HG02798 (cell line): ENCODE measurements at regions not wholly inside any gene's neighbourhood (a gene's known extent, or its start where the extent isn't known, plus 50 kb on each side); places are given as distances from the start of the nearest gene placed in this dataset.

Source experiments
- ATAC-seq: cut with Tn5 transposase; IDR thresholded peaks from one replicate; pipeline ENCODE4 v1.9.1; 2021; ENCODE audit warnings: mild to moderate bottlenecking; ENCODE audit not compliant: unreplicated experiment, poor library complexity

DNA sequence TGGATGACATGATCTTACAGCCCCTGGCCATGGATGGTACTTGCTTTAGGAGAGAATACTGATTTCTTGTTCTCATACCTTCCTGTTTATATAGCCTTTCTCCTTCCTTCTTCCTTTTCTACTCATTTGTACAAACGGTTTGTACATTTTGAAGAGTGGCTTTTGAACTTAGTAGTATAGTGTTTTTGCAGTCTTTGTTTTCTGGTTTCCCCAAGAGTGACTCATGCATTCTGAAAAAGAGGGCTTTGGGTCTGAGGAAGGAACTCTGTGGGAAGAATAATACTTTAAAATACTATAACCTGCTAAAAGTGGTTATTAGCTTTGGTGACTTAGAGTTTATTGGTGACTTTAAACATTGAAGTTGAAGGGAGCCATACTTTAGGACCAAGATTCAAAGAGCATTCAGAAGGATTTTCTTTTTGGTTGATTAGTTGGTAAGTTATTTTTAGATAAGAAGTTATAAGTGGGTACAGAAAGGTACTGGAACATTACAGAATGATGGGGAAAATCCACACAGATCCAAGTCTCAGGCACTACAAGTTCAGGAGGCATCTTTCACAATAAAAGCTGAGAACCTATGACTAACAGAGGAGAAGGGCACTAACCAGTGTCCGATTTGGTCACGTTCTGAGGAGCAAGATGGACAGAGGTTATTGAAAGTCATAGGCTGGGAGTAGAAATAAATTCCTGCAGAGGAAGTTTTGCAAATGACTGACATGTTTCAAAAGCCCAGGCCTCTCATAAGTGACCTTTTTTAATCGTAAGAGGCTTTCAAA is 369.6 kb upstream of the AZI2 start:
- no peak for ATAC-seq

DNA sequence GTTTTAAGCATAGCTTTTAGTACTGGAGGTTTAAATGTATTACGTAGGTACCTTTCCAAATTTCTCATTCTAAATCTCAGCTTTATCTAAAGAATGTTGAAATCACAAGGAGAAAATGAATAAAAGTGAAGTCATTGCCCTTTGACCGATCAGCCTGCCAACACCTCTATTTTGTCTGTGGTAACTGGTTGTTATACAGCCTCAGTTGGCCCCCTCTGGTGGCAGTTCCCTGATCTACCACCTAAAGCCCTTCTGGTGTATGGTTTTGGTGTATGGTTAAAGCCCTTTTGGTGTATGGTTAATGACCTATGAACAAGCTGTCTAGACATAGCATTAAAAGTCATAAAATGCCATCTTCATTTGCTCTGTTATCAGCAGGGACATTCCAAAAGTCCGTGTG is 378.2 kb upstream of the AZI2 start:
- ATAC-seq: peak; percentile 78

GRCh38 chr3:28727307-28727706 is 378.7 kb upstream of the AZI2 start:
- ATAC-seq: no peak

DNA sequence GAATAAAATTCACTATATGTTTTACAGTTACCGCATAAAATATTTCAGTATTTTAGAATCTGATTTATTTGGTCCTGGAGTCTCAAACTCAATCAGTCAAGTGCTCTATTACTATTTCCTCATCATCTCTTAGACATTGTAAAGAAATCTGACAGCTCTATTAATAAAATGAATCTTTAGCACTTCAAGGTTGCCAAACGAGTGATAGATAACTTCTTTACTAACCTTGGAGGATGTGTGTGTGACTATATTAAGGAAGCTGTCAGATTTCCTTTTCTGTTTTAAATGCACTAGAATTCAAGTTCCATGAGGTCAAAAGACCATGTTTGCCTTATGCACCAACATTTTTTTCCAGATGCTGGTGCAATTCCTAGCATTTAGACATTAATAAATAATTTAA is 389.8 kb upstream of the AZI2 start:
- ATAC-seq: no peak

DNA sequence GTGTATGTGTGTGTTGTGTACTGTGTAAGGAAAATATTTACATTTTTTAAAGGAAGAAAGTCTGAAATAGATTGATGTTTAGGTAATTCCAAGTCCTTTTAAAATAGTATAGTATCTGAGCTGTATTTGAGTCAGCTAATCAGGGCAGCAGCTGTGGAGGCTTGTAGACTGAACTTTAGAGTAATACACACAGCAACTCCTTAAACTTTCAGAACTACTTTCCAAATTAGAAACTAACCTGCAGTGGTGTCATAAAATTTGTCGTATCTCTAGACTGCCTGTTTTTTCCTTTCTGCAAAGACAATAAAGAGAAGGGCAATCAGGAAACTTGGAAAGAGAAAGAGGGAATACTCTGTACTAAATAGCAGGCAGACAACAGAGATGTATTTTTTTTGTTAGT is 391.0 kb upstream of the AZI2 start:
- no peak for ATAC-seq

- ATAC-seq: no peak
Observed at GRCh38 chr3:28743271-28743670, 394.6 kb upstream of the AZI2 start.

DNA sequence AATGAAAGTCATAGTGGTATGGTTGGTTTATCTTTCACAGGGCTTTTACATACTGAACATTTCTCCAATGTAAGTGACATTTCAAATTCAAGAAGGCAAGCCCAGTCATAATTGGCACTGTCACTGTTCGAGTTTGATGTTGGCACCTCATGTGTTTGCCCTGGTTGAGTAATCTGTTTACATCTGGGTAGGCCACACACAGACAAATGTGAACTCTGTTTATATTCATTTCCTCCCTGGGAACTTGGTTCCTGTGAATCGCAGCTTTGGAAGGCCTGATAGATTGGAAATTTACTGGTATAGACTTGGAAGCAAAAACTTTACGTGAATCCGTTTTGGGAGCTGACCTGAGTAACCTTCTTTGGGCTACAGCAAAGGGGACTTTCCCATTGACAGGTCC is 395.2 kb upstream of the AZI2 start:
- ATAC-seq: no peak

DNA sequence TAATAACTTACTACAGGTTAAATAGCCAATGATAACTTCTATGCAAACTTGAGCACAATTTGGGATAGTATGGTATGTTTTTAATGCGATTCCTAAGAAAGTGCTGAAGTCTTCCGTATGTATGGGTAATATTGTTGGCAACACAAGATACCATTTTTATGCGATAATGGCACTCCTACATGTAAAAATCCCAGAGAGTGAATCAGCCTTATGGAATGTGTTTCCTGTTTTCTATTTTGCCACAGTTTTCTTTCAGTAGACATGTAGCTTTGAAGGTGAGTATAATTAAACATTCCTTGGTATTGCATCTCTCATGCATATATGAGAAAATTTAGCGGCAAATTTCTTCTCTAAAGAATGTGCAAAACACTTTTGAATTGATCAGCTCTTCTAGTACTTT is 396.8 kb upstream of the AZI2 start:
- no peak for ATAC-seq

DNA sequence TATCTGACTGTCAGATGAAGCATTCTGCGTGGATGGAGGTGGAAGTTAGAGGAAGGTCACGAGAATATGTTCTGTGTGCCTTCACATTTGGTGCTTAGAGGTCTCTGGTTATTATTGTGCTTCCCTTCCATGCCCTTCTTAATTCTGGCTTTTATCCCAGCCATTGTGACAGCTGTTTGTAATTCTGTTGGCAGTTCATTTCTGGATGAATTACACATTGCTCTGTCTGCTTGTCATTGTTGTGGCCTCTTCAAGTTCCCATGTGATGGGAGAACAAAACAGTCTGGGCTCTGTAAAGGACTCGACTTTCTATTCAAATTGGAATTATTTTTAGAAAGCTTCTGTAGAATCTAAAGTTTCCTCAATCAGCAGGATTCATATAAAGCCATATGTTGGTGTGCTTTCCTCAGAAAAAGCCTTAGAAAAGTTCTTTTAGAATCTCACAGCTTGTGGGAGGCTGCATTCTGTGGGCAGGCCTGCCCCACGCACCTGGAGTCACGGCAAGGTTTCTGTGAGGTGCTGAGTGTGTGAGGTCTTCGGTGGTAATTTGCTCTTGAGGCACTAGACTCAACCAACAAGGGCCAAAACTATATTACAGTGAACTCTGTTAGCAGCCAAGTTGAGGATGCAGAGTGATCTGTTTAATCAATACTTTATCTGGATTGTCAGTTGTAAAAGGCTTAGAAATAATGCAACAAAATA is 397.4 kb upstream of the AZI2 start:
- no peak for ATAC-seq

DNA sequence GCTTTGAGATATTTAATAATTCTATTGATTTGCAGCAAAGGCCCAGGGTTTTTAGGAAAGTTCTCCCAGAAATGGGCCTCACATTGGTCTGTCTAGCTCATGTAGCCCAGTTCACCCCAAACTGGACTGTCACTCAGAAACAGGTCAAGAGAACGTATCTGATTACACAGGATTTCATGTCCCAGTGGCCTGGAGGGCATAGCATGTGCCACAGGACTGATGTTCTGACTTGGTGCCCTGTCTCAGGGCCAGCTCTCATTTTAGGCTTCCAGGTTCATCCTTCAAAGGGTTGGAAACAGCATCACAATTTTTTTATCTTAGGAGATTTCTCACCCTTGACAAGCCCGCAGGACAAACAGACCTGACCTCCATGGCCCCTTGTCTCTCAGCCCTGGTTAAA is 398.4 kb upstream of the AZI2 start:
- no peak for ATAC-seq

- ATAC-seq: no peak
Observed at GRCh38 chr3:28751864-28752263, 403.2 kb upstream of the AZI2 start.

- ATAC-seq: no peak
Observed at GRCh38 chr3:28752290-28752689, 403.7 kb upstream of the AZI2 start.

- ATAC-seq: no peak
Observed at GRCh38 chr3:28756056-28756455, 407.4 kb upstream of the AZI2 start.

- ATAC-seq: no peak
Observed at GRCh38 chr3:28758115-28758514, 409.5 kb upstream of the AZI2 start.

DNA sequence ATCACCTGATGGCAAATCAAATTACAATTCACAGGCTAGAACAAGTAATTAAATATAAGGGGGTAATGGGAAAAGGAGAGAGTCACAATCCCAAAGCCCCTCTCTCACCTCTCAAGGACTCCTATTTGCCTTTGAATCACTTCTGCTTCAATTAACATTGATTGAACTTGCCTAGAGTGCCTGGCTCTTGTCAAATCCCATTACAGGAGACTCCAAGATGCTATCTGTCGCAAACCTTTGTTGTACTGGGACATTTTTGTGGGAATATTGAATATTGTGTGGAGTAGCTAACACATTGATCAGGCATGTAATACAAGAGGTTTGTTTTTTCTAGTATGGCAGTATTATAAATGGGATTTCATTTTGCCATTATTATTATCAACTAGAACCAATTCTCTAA is 412.8 kb upstream of the AZI2 start:
- ATAC-seq: no peak

- no peak for ATAC-seq
Observed at GRCh38 chr3:28765194-28765593, 416.6 kb upstream of the AZI2 start.

- ATAC-seq: no peak
Observed at GRCh38 chr3:28768439-28768838, 419.8 kb upstream of the AZI2 start.

GRCh38 chr3:28777806-28778475 is 429.3 kb upstream of the AZI2 start:
- no peak for ATAC-seq

- no peak for ATAC-seq
Observed at GRCh38 chr3:28780480-28780879, 431.9 kb upstream of the AZI2 start.

- no peak for ATAC-seq
Observed at GRCh38 chr3:28781053-28781452, 432.4 kb upstream of the AZI2 start.

DNA sequence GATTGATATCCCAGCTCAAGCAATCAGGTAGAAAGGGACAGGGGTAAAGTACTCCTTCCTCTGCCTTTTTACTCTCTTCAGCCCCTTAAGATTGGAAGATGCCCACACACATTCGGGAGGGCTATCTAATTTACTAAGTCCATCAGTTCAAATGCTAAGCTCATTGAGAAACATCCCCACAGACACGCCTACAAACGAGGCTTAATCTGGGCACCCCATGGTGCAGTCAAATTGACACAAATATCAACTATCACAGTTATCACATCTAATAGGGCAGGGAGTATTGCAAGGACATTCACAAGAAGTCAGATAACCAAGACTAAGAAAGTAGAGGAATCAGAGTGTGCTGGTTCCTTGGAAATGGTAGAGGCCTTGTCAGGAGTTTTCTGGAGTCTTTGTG is 437.8 kb upstream of the AZI2 start:
- ATAC-seq: no peak

DNA sequence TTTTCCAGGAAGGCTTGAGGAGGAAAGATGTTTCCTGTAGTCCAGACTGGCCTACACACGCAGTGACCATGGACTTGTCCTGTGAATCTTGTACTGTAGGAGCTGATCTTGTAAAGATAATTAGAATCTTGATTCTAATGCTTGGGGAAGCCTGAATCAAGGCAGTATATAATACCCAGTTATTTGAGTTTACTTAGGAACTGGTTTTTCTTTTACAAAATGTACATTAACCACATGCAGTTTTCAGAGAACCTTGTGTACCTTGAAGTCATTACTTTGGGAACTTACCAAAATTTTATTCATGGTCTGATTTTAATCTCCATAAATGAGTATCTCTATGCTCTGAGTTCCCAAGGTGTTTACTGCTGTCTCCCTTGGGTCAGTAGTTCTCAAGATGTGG is 439.9 kb upstream of the AZI2 start:
- no peak for ATAC-seq
